Suppressor macrophage treated with lipopolysaccharide for 4 hours (primary cell): ENCODE measurements at regions not wholly inside any gene's neighbourhood (a gene's known extent, or its start where the extent isn't known, plus 50 kb on each side); places are given as distances from the start of the nearest gene placed in this dataset.
A peak's percentile ranks its signal among the peaks of the same experiment; 100 is the strongest.

Source experiments
- DNase-seq: peaks from one replicate; pipeline ENCODE4 v3.0.0-alpha.2; 2020

DNA sequence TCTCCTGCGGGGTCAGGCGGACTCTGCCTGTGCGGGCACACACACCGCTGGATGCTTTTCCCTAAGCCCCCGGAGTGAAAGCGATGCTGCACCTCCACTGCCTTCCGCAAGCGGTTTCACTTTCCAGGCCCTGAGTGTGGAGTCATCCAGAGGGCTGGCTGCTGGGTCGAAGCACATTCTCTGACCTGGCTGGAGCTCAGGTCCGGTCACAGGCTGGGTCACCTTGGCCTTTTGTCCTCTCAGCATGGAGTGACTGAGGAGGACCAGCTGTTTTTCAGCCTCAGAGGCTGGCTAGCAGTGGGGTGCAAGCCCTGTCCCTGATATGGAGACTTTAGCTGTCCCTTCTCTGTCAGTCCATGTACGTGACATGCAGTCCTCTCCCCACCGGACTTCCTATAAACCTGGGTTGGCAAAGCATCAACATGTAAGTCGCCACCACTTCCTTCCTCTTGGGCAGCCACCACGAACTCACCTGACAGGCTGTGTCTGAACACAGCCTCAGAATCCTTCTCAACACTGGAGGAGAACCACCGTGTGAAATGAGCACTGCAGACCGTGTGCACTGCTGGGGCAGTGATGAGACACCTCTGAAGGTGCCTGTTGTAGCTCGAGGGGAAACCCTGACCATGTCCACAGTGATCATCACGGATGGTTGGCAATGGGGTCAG, 51.3 kb downstream of the GADD45G start:
- DNase-seq: peak; percentile 23

DNA sequence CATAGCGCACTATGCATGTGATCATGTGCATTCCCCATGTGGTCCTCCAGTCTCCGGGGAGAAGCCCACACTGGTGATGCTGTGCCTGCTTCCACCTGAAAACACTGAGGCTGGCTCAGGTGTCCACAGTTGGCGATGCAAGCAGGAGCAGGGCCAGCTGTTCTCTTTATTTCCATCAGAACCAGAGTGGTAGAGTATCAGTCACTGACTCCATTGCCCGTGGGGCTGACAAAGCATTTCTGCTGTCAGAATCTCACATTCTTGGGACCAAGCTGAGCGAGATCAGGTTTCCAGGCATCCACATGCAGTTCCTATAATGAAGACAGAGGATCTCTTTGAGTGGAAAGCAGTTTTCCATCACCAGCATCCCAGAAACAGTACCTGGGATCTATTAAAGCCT, 52.5 kb downstream of the GADD45G start:
- no peak for DNase-seq

DNA sequence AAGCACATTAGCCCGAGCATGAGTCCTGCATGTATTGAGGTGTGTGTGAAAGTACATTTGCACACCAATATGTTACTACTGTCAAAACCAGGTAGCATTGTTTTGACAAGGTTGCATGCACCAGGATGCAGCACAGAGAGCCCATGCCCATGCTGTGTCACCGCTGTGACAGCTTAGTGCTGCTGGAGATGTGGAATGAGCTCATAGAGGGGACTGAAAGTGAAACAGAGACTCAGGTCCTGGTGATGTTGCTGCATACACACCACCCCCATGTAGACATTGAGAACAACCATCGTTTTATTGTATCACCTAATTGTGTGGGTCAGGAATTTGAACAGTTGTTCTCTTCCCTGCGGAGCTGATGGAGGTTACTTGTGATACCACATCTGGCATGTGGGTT, 53.0 kb downstream of the GADD45G start:
- DNase-seq: peak; percentile 73

DNA sequence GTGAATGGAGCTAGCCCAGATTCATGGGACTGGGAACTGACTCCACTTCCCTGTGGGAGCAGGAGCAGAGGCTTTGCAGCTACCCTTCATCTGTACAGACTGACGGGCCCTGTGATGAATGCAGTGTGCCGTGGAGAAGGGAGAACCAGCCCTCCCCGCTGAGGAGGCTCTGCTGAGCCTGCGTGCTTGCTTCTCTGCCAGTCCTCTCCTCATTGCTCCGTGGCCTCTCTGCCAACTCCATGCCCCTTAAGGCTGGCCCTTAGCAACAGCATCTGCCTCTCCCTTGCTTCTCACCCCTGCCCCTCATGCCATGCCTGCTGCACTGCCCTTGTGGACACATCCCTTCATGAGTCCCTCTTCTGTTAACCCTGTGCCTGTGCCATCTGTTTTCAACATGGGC, 53.6 kb downstream of the GADD45G start:
- no peak for DNase-seq

DNA sequence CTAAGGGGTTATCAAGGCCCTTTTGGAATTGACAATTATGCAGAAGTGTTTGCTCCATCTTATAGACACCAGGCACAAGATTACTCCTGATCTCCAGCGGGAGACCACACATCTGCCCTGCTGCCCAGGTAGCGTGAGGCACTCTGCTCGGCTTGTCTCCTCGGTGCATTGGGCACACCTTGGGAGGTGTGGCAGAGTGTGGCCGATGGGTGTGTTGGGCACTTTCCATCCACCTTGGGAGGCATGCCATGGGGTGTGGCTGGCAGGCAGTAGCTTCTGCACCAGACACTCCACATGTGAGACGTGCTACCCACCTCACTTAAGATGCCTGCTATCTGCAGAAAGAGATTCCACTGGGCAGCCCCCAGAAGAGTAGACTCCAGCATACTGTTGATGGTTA, 54.1 kb downstream of the GADD45G start:
- no peak for DNase-seq

DNA sequence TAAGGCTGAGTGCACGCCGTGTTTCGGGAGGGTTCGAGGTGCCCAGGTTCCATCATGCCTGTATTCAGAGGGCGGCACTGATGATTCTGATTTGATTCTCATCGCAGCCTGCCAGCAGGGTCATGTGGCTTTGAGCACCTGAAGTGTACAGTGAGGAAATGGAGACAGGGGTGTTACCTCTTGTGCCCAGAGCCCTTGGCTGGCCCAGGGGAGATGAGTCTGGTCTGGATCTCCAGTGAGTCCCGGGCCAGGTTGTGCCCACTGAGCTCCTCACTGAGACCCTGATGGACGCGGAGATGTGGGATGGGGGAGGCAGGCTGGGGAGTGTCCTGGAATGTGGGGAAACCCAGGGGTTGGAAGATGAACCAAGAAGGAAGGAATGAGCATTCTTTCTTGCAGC, 54.7 kb downstream of the GADD45G start:
- DNase-seq: no peak

DNA sequence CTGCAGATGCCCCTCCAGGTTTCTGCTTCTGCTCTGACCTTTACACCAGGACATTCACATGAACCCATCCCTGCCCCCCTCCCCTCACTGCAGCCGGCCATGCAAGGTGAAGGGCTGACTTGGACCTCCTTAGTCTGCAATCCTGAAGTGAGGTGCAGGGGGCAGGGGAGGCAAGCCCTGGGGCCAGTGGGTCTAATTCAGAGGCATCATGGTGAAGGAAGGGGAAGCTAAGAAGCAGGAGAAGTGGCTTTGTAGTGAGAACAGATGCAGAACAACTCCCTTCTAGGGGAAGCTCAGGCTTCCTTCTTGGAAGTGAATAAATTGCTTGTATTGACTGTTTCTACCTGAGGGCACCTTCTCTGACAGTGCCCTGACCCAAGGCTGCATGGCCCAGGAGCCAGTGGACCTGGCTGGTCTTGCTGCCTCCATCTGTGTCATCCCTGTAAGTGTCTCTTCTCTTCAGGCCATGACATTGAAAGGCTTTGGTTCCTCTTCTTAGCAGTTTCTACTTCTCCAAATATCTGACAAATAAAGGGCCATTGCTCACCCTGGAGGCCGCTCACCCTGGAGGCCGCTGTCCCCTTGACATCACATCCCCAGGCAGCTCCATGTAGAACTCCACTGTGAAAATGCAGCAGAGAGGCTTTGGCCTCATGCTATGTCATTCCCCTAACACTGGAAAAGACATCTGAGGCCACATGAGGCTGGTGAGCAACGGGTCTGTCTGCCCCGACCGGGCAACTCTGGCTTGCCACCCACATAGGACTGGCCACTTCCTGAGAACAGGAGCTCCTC, 55.3 kb downstream of the GADD45G start:
- peak; percentile 92 for DNase-seq

DNA sequence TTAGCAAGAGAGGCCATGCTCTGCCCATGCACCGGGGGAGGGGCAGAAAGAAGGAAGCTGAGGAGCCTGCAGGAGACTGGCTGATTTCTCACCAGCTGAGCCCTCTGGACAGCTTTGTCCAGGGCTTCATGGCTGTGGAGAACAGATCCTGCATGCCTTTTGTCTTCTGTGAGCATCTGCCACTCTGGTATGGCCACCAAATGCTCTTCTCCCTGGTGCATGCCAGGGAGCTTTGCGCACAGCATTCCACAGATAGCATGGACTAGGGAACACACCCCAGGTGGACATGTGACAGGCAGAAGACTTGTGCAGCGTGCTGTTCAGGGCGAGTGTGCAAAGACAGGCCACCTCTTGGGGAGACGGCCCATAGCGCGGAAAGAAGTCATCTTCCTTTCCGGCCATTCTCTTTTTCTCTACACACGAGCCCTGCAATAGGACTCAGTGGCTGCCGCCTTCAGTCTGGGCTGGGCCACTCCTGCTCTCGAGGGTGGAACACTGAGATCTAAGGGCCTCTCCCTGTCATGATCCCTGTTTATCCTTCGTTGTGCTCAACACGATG, 56.7 kb downstream of the GADD45G start:
- peak; percentile 50 for DNase-seq

DNA sequence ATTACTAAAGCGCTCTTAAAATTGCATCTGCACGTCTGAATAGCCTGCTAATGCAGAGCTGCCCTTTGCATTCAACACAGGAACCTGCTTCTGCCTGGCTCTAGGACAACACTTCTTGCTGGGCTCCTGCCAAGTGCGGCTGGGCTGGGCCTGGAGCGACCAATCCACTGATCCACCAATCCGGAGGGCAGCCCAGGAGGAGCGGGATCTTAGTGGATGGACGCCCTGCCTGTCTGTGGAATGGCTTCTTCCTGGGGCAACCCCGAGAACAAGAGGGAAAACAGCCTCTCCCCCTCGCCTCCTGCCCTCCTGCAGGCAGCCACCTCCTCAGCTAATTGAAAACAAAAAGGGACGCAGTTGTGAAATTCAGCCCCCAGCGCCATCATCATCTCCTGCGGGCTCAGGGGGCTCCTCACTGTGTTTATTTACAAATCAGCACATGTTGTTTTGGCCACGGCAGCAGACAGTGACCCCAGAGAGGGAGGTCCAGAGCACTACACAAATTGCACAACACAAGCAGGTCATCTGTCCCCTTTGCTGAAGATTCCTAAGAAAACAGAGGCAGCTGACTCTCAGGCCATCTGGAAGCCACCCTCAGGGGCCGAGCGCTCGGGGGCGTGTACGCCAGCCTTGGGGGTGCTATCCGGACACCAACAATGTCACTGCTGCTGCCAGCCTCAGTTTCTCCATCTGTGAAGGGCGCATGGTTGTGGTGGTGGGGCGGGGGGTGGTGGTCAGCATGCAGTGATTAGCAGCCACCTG, 57.3 kb downstream of the GADD45G start:
- peak; percentile 86 for DNase-seq

DNA sequence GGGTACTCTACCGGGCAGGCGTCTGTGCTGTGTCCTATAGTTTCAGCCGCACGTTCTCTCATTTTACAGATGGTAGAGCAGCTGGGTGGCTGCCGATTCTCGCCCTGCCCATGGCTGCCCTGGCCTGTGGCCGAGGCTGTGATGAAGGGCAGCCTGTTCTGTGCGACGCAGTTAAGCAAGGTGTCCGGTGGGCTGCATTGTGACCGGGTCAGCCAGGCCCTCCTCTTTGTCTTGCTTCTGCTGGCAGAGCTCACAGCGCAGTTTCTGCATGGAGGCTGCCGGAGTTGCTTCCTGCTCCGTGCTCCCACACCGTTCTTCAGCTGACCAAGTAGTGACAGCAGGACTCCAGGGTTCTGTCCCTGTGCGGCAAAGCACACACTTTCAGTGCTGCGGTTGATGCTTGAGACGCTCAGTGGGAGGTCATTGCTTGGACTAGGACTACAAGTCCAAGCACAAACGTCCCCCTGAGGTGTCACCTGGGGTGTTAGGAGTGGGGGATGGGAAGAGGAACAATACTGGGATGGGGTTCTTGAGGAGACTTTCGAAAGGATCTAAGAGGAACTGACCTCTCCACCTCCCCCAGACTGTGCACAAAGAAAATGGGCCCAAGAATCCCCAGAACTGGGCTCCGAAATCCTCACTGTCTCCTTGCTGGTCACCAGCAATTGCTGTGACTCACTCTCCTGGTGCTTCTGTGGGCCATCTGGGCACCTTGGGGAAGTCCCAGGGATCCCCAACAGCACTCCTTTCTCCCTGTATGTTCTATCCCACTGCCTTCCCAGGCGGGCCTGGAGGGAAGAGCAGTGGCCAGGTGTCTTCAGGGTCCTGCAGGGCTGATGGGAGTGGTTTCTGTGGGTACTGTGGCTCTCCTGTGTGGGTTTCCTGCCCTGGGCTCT, 58.2 kb downstream of the GADD45G start:
- peak; percentile 32 for DNase-seq

DNA sequence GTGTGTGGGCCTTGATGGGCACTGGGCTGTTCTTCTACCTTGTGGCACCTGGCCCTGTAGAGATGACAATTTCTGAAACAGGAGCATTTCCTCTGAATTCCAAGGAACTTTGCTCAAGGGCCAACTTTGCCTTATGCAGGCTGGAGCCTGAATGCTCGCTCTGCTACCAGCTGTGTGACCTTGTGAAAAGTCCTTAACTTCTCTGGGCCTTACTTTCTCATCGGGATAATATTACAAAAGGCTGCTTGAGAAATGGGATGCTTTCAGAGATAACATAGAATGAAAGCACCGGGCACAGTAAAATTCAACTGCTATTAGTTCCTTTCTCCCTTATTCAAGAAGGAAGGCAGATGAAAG, 58.8 kb downstream of the GADD45G start:
- DNase-seq: no peak

DNA sequence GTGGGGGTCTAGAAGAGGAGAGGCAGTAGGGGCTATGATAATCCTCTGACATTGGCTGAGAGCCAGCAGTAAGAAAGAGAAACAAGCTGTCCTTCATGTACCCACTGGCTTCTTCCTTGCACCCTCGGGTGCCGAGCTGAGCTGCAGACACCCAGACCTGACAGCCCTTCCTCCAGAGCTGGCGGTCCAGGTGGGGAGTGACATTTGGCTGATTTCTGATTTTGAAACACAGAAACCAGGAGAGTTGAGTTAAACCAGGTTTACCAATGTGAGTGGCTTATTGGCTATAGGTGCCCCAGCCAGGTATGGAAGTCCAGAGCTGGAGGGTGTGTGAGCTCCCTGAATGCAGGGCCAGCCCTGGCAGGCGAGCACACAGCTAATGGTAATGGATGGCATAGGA, 59.2 kb downstream of the GADD45G start:
- DNase-seq: no peak

DNA sequence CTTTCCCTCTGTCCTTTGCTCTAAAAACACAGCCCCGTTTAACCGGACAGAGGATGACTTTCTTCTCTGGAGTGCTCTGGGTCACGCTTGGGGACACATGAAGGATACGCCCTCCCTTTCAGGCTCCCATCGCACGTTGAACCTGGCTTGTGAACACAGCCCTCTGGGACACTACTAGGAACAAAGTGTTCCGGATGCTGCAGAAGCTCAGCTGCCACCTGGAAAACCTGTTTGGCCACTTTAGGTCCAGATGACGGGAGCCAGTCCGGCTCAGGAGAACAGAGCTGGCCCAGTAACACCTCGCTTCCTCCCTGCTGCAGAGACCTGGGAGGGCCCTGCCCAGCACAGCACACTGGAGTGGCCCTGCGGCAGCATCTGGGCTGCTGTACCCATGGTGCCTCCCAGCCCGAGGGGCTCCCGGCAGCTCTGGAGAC, 60.1 kb downstream of the GADD45G start:
- no peak for DNase-seq

DNA sequence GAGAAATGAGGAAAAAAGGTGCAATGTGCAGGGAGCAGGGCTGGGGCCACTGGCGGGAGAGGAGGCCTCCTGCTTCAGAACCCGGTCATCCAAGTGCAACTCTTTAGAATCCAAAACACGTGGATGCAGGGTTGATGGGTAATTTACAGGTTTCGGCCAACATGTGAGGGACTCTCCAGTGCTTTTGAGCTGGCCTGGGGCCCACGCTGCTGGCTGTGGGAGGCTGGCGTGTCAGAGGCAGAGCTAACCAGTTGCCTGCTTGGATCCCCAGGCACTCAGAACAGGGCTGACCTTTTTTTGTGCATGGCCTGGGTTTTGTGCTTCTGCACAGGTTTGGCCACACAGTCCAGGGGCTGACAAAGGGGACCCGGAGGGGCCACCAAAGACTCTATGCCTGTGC, 61.6 kb downstream of the GADD45G start:
- no peak for DNase-seq

DNA sequence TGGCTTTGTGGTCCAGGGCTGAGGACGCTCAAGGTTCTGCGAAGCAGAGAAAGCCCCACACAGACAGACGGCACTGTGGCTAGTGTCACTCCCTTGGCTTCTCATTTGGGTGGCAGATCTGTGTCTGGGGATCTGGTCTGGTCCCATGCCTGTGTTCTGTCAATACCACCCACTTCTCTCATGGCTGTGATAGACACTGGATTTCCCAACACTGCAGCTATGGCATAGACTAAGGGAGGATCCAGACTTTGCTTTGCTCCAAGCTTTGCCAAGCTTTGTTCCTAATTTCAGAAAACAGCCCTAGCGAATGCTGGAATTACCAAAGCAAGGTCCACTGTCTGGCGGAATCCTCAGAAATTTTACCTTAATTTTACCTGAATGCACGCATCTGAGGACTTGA, 62.1 kb downstream of the GADD45G start:
- no peak for DNase-seq

DNA sequence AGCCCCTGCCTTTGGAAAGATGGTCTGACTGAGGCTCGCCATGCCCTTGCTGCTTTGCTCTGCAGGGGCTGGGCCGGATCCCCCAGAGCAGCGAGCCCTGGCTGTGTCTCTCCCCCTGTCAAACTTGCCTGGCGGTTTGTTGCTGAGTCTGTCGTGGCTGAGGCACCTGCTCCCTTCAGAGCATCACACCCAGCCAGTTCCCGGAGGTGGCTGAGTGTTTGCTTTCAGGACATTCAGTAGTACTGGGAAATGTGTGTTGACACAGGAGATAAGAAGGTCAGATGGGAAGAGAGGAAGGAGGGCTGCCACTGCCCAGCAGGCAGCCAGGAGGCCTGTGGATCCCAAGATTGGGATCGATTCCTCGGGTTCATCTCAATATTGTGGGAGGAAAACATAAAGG, 62.9 kb downstream of the GADD45G start:
- DNase-seq: no peak

DNA sequence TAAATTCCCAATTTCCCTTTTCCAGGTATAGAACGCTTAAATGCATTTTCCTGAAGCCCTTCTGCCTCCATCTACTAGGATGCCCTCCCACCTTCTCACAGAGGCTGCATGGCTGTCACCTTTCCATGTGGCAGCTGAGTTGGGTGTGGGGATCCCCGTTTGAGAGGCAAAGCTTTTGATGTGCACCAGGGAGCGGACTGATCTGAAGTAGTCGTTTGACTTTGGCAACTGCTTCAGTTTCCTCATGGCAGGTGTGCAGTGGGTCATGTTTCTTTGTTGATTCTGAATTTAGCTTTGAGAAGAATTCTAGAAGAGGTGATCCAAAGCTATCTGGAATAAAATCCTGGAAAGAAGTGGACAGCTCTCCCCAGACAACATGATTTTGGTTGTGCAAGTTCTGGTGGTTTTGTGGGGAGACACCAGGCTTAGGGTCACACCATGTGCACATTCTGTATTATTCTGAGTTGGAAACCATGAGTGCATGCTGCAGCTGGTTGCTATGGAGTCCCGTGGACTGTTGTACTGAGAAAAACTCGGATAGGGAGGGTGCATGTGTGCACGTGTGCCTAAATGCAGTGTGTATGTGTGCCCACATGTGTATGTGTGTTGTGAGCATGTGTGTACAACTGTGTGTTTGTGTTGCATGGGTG, 63.5 kb downstream of the GADD45G start:
- DNase-seq: no peak

DNA sequence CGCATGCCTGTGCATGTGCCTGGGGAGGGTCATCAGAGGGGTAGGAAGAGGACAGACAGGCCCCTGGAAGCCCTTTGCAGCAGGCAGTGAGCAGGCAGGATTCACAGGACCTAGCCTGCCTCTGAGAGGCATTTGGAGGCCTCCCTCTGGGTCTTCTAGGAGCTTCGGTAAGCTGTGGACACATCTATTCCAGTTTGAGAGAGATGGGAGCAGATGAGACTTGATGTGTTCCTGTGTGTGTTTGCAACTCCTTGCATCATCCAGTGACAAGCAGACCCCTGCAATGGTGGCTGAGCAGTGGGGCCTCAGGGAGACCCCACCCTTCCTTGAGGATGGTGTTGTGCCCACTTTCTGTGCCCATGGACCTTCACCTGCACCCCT, 64.0 kb downstream of the GADD45G start:
- no peak for DNase-seq

DNA sequence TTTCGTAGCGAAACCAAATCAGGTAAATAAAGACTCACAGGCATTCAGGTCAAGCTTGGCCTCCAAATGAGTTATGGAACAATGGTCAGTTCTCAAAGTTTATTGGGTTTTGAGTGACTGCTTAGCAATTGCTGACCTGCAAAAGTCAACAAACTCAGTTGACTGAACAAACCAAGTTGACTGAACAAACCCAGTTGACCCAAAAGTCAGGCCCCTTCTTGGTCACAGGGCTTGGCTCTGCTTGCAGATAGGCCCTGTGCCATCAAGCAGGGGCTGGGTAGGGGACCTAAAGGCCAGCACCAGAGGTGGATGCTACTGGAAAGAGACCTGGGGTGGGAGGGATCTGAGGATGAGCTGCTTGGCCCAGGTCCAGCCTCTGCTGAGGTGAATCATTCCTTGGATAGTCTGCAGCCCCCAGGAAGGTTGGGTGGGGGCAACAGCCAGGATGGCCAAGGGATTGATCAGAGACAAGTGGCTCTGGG, 64.6 kb downstream of the GADD45G start:
- no peak for DNase-seq

DNA sequence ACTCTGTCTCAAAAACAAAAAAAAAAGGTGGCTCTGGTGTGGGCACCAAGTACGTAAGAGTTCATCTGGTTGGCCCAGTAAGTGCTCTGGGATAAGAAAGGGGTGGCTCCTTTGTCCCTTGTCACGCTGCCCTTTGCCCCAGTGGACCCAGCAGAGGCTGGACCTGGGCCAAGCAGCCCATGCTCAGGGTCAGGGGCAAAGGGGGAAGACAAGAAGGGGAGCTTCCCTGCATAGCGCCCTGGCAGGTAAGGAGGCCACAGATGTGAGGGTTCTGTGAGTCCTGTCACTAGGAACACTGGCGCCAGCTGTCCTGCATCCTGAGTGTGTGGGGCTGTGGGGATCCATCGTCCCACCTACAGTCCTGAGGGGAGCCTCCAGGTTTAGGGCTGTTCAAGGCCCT, 65.3 kb downstream of the GADD45G start:
- no peak for DNase-seq

DNA sequence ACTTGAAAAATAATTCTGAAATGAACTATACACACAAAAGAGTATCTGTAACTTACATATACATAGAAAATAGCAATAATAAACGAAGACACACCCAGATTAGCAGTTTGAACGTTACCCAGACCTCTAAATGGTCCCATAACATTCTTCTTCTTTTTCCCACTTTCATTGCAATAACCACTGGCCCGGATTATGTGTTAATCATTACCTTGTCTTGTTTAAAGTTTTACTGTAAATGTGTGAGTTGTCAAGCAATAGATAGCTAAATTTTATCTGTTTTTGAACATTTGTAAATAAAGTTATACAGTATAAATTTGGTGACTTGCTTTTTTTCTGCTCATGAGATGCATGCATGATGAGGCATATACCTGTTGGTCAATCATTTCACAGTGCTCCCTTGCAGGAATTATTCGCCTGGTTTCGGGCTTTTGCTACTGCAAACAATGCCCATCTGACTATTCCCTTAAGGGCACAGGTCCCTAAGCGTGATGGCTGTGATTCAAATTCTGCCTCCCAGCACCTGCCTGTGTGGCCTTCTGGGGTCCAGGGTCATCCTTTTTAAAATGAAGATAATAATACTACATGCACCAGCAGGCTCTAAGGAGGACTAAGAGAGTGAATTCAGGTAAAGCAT, 66.1 kb downstream of the GADD45G start:
- no peak for DNase-seq
